PC-9 (cell line): ENCODE measurements at regions not wholly inside any gene's neighbourhood (a gene's known extent, or its start where the extent isn't known, plus 50 kb on each side); places are given as distances from the start of the nearest gene placed in this dataset.
"Not testable (repeated sequence)": the region's sequence is repeated elsewhere in the genome, so short reads cannot be mapped to it uniquely, and the experiment has no call there.

ENCODE experiments used
- BruUV-seq: library from RNA; stranded (reverse); fragments of 400-500 nt; replicated peaks from 2 replicates; lab custom pipeline; 2021; lab: Mats Ljungman, UMichigan
- CTCF ChIA-PET: fragments of 300-600 bp; sonication (Branson Sonifier 250); formaldehyde crosslinking; loops from one replicate; lab custom pipeline; 2022; ENCODE audit warnings: antibody characterized with exemption; lab: Charles Lee
- POLR2A ChIA-PET: fragments of 300-600 bp; sonication (Branson Sonifier 250); formaldehyde crosslinking; loops from one replicate; lab custom pipeline; 2022; ENCODE audit warnings: antibody characterized with exemption; ENCODE audit not compliant: unreplicated experiment; lab: Charles Lee
- DNase-seq, 2 experiments: peaks; one replicate each; pipeline versions ENCODE4 v3.0.0 to v3.0.0-alpha.2; 2015 to 2022; ENCODE audit warnings: mixed read lengths in 1 of 2
- H2AFZ ChIP-seq: fragments of 200-600 bp; sonication (generic); 2 replicates; pipeline ENCODE4 v1.8.1; 2017; ENCODE audit warnings: antibody characterized with exemption
- H3F3A ChIP-seq: fragments of 200-600 bp; sonication (generic); 2 replicates; pipeline ENCODE4 v1.8.1; 2017; ENCODE audit warnings: antibody characterized with exemption, mild to moderate bottlenecking, low read depth; ENCODE audit not compliant: insufficient read depth
- H3K27ac ChIP-seq: fragments of 200-600 bp; sonication (generic); 2 replicates; pipeline ENCODE4 v1.6.1; 2016; ENCODE audit warnings: mixed run types
- H3K27me3 ChIP-seq: fragments of 200-600 bp; sonication (generic); 2 replicates; pipeline ENCODE4 v1.6.1; 2016; ENCODE audit warnings: low read depth, mixed run types; ENCODE audit not compliant: insufficient read depth
- H3K36me3 ChIP-seq: fragments of 200-600 bp; sonication (generic); 2 replicates; pipeline ENCODE4 v1.6.1; 2016; ENCODE audit warnings: low read depth, mixed run types
- H3K4me1 ChIP-seq: fragments of 200-600 bp; sonication (generic); replicated peaks from 2 replicates; pipeline ENCODE4 v1.6.1; 2016; ENCODE audit warnings: mixed run types; ENCODE audit not compliant: insufficient read depth
- H3K4me2 ChIP-seq: fragments of 200-600 bp; sonication (generic); 2 replicates; pipeline ENCODE4 v1.6.1; 2017; ENCODE audit warnings: mixed run types
- H3K4me3 ChIP-seq: fragments of 200-600 bp; sonication (generic); 2 replicates; pipeline ENCODE4 v1.6.1; 2016; ENCODE audit warnings: mixed run types
- H3K79me2 ChIP-seq: fragments of 200-600 bp; sonication (generic); 2 replicates; pipeline ENCODE4 v1.6.1; 2017; ENCODE audit warnings: low read depth, mixed run types
- H3K9me2 ChIP-seq: fragments of 200-600 bp; sonication (generic); 2 replicates; pipeline ENCODE4 v1.8.1; 2017; ENCODE audit warnings: mild to moderate bottlenecking; ENCODE audit not compliant: insufficient read depth
- H3K9me3 ChIP-seq: fragments of 200-600 bp; sonication (generic); 2 replicates; pipeline ENCODE4 v1.8.1; 2016; ENCODE audit warnings: low read depth; ENCODE audit not compliant: insufficient read depth
- H4K20me1 ChIP-seq: fragments of 200-600 bp; sonication (generic); 2 replicates; pipeline ENCODE4 v1.8.1; 2017; ENCODE audit not compliant: insufficient read depth
- EZH2 ChIP-seq: fragments of 200-600 bp; sonication (generic); IDR thresholded peaks from 2 replicates; pipeline ENCODE4 v1.8.0; 2017; ENCODE audit warnings: antibody characterized with exemption, low read depth
- intact Hi-C: fragments of 100-400 bp; cut with micrococcal nuclease; formaldehyde crosslinking; loops from one replicate; pipeline ENCODE4 v1.10.0; 2022; ENCODE audit not compliant: unreplicated experiment
- TF ChIP-seq, protein P1 (sequence below): fragments of 200-600 bp; sonication (generic); conservative IDR thresholded peaks from 2 replicates; pipeline ENCODE4 v1.6.1; 2017; ENCODE audit warnings: mixed run types, antibody characterized with exemption, mild to moderate bottlenecking, moderate library complexity

DNA sequence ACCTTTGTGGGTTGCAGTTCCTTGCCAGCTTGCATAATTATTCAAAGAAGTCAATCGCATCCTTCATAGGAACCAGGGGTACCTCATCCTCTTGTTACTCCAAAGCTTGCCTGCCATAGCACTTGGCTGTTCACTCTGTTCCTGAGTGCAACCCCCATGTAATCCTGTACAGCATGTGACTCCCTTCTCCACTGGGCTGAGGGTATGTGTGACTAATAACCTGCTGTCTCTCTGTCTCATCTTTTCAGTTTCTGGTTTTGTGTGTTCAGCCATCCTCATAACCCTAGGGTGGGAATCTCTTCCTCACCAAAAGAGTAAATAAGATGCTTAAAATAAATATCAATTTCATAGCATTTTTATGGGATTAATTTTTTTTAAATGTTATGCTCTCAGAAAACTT lies 351.9 kb downstream of the S1PR1 start:
- Histone ChIP-seq H3K4me1 (no peaks in the 10 kb centered on the region), H3K36me3 (no peaks in the 10 kb centered on the region), H3F3A (no peaks in the 10 kb centered on the region), H4K20me1 (no peaks in the 10 kb centered on the region), H3K9me2 (no peaks in the 10 kb centered on the region), H3K9me3 (no peaks in the 10 kb centered on the region), H3K4me3 (no peak overlapping the region), H3K79me2 (no peaks in the 10 kb centered on the region), H3K4me2 (no peak overlapping the region), H2AFZ (no peak overlapping the region), H3K27ac (no peak overlapping the region), H3K27me3 (no peaks in the 10 kb centered on the region)
- no TSS peak for BruUV-seq
- DNase-seq: no peak
- CTCF ChIA-PET: no interaction called here
- POLR2A ChIA-PET: interaction anchor here (0.7 kb wide), 1 partner anchor 381 kb away, joined by 3 read pairs; no protein-coding TSS in a partner anchor
- TF ChIP-seq, protein P1, sequence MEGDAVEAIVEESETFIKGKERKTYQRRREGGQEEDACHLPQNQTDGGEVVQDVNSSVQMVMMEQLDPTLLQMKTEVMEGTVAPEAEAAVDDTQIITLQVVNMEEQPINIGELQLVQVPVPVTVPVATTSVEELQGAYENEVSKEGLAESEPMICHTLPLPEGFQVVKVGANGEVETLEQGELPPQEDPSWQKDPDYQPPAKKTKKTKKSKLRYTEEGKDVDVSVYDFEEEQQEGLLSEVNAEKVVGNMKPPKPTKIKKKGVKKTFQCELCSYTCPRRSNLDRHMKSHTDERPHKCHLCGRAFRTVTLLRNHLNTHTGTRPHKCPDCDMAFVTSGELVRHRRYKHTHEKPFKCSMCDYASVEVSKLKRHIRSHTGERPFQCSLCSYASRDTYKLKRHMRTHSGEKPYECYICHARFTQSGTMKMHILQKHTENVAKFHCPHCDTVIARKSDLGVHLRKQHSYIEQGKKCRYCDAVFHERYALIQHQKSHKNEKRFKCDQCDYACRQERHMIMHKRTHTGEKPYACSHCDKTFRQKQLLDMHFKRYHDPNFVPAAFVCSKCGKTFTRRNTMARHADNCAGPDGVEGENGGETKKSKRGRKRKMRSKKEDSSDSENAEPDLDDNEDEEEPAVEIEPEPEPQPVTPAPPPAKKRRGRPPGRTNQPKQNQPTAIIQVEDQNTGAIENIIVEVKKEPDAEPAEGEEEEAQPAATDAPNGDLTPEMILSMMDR: no peak
- TF ChIP-seq EZH2: no peak
- intact Hi-C loops: no loop called here

DNA sequence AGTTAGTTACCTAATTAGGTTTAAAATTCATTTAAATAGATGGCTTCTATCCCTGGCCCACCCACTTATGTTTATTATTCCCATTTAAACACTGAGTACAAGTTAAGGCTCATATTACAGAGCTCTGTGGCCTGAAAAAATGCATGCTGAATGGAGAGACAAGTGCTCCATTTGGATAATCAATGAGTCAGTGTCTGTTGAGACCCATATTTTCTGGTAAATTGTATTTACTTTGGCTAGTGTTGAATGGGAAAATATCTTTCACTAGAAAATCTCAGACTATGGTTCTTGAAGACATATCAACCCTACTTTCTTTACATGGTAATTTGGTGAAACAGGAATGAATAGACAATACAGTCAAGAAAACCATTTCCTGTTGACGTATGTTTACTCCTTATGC lies 356.0 kb downstream of the S1PR1 start:
- Histone ChIP-seq H4K20me1 (no peaks in the 10 kb centered on the region), H3F3A (no peaks in the 10 kb centered on the region), H3K27ac (no peak overlapping the region), H3K27me3 (no peaks in the 10 kb centered on the region), H3K36me3 (no peaks in the 10 kb centered on the region), H3K4me2 (no peak overlapping the region), H3K9me2 (no peaks in the 10 kb centered on the region), H3K4me1 (no peaks in the 10 kb centered on the region), H3K4me3 (no peak overlapping the region), H3K9me3 (no peaks in the 10 kb centered on the region), H2AFZ (no peak overlapping the region), H3K79me2 (no peaks in the 10 kb centered on the region)
- intact Hi-C loops: no loop called here
- POLR2A ChIA-PET: no interaction called here
- no peak for TF ChIP-seq EZH2
- TF ChIP-seq, protein P1: no peak
- no TSS peak for BruUV-seq
- no peak for DNase-seq
- CTCF ChIA-PET: interaction anchor here (0.9 kb wide), 1 partner anchor 11 kb away, joined by 3 read pairs; no protein-coding TSS in a partner anchor

DNA sequence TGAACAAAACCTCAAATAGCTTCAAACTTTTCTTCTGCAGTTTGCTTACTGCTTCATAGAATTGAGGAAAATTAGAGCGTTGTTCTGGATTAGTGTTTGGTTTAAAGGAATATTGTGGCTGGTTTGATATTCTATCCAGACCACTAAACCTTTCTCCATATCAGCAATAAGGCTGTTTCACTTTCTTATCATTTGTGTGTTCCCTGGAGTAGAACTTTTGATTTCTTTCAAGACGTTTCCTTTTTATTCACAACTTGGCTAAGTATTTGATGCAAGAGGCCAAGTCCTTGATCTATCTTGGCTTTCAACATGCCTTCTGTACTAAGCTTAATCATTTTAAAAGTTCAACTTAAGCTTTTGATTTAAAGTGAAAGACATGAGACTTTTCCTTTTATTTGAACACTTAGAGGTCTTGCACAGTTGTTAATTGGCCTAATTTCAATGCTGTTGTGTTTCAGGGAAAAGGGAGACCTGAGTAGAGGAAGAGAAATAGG lies 359.1 kb downstream of the S1PR1 start:
- BruUV-seq: no TSS peak
- Histone ChIP-seq H3K9me2 (no peaks in the 10 kb centered on the region), H3K36me3 (no peaks in the 10 kb centered on the region), H3K4me3 (no peak overlapping the region), H3K9me3 (no peaks in the 10 kb centered on the region), H3K4me2 (no peak overlapping the region), H3K4me1 (no peaks in the 10 kb centered on the region), H3K27ac (no peak overlapping the region), H3F3A (no peaks in the 10 kb centered on the region), H3K79me2 (no peaks in the 10 kb centered on the region), H4K20me1 (no peaks in the 10 kb centered on the region), H3K27me3 (no peaks in the 10 kb centered on the region), H2AFZ (no peak overlapping the region)
- intact Hi-C loops: no loop called here
- TF ChIP-seq EZH2: no peak
- TF ChIP-seq, protein P1: no peak
- no peak for DNase-seq
- POLR2A ChIA-PET: no interaction called here
- CTCF ChIA-PET: interaction anchor here (0.6 kb wide), 1 partner anchor 12 kb away, joined by 3 read pairs; no protein-coding TSS in a partner anchor

DNA sequence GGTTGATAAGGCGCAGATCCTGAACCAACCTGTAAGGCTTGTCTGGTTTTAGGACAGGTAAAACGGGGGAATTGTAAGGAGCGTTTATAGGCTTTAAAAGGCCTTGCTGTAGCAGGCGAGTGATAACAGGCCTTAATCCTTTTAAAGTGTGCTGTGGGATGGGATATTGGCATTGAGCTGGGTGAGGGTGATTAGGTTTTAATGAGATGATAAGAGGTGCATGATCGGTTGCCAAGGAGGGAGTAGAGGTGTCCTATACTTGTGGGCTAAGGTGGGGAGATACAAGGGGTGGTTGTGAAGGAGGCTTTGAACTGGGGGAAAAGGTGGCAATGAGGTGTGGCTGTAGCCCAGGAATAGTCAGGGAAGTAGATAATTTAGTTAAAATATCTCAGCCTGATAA lies 363.8 kb downstream of the S1PR1 start:
- H3K4me2 ChIP-seq, H4K20me1 ChIP-seq, H3F3A ChIP-seq, H3K27me3 ChIP-seq, H3K27ac ChIP-seq, H3K4me1 ChIP-seq, intact Hi-C loops, H3K9me2 ChIP-seq, H3K36me3 ChIP-seq, POLR2A ChIA-PET, H2AFZ ChIP-seq, H3K79me2 ChIP-seq, H3K4me3 ChIP-seq, BruUV-seq, CTCF ChIA-PET, DNase-seq, H3K9me3 ChIP-seq: not testable (repeated sequence)
